SKM-1 (cell line): ENCODE measurements at regions not wholly inside any gene's neighbourhood (a gene's known extent, or its start where the extent isn't known, plus 50 kb on each side); places are given as distances from the start of the nearest gene placed in this dataset.

Experiments used
- DNase-seq: peaks from one replicate; lab custom pipeline; 2025; ENCODE audit not compliant: unreplicated experiment; lab: John Stamatoyannopoulos, UW

GRCh38 chr15:100734586-100734985, 132.2 kb downstream of the ASB7 start:
- DNase-seq = no peak

- DNase-seq = no peak
Observed at GRCh38 chr15:100735129-100736053, 133.0 kb downstream of the ASB7 start.

GRCh38 chr15:100737214-100737613, 134.8 kb downstream of the ASB7 start:
- no peak for DNase-seq

- DNase-seq = no peak
Observed at GRCh38 chr15:100738614-100739013, 136.2 kb downstream of the ASB7 start.

- no peak for DNase-seq
Observed at GRCh38 chr15:100740138-100740537, 137.7 kb downstream of the ASB7 start.

- DNase-seq = no peak
Observed at GRCh38 chr15:100751585-100751984, 128.0 kb upstream of the ALDH1A3 start.

- DNase-seq = no peak
Observed at GRCh38 chr15:100753503-100753902, 126.1 kb upstream of the ALDH1A3 start.

- no peak for DNase-seq
Observed at GRCh38 chr15:100757661-100758060, 122.0 kb upstream of the ALDH1A3 start.

- no peak for DNase-seq
Observed at GRCh38 chr15:100758555-100758954, 121.1 kb upstream of the ALDH1A3 start.

GRCh38 chr15:100759106-100759505, 120.5 kb upstream of the ALDH1A3 start:
- DNase-seq = no peak

- DNase-seq = no peak
Observed at GRCh38 chr15:100759698-100760356, 119.8 kb upstream of the ALDH1A3 start.

- DNase-seq = no peak
Observed at GRCh38 chr15:100760357-100760903, 119.2 kb upstream of the ALDH1A3 start.

GRCh38 chr15:100761290-100761935, 118.2 kb upstream of the ALDH1A3 start:
- no peak for DNase-seq

GRCh38 chr15:100762289-100762688, 117.3 kb upstream of the ALDH1A3 start:
- no peak for DNase-seq

GRCh38 chr15:100762913-100763834, 116.5 kb upstream of the ALDH1A3 start:
- DNase-seq = no peak

- no peak for DNase-seq
Observed at GRCh38 chr15:100763835-100764750, 115.5 kb upstream of the ALDH1A3 start.

- DNase-seq = no peak
Observed at GRCh38 chr15:100764778-100765466, 114.7 kb upstream of the ALDH1A3 start.

GRCh38 chr15:100765467-100766241, 114.0 kb upstream of the ALDH1A3 start:
- DNase-seq = no peak
